Nephron (organoid): ENCODE measurements at regions not wholly inside any gene's neighbourhood (a gene's known extent, or its start where the extent isn't known, plus 50 kb on each side); places are given as distances from the start of the nearest gene placed in this dataset.
A peak's percentile ranks its signal among the peaks of the same experiment; 100 is the strongest.
"Not testable (repeated sequence)": the region's sequence is repeated elsewhere in the genome, so short reads cannot be mapped to it uniquely, and the experiment has no call there.

Experiments used
- H3K27ac Mint-ChIP-seq, 3 experiments: 2 replicates each; pipeline ENCODE4 v1.8.0; 2020; ENCODE audit warnings: mixed read lengths in 3 of 3, mild to moderate bottlenecking in 2 of 3, moderate library complexity in 1 of 3
- H3K27me3 Mint-ChIP-seq: 2 replicates; pipeline ENCODE4 v1.8.0; 2021; ENCODE audit warnings: low read depth, mild to moderate bottlenecking, moderate library complexity, mixed read lengths
- H3K36me3 Mint-ChIP-seq: 2 replicates; pipeline ENCODE4 v1.8.0; 2020; ENCODE audit warnings: low read depth, mixed read lengths
- H3K4me1 Mint-ChIP-seq: 2 replicates; pipeline ENCODE4 v1.8.0; 2020; ENCODE audit warnings: mixed read lengths
- H3K4me3 Mint-ChIP-seq, 3 experiments: 2 replicates each; pipeline ENCODE4 v1.8.0; 2020; ENCODE audit warnings: mild to moderate bottlenecking in 3 of 3, mixed read lengths in 3 of 3, moderate library complexity in 2 of 3
- H3K9me3 Mint-ChIP-seq: 2 replicates; pipeline ENCODE4 v1.8.0; 2020; ENCODE audit warnings: mixed read lengths
- TF ChIP-seq, protein P1 (sequence below), 3 experiments: fragments of 200-600 bp; sonication (generic); IDR thresholded peaks; one replicate each; pipeline ENCODE4 v1.5.0; 2021; ENCODE audit warnings: antibody characterized with exemption in 3 of 3; ENCODE audit not compliant: unreplicated experiment in 3 of 3

DNA sequence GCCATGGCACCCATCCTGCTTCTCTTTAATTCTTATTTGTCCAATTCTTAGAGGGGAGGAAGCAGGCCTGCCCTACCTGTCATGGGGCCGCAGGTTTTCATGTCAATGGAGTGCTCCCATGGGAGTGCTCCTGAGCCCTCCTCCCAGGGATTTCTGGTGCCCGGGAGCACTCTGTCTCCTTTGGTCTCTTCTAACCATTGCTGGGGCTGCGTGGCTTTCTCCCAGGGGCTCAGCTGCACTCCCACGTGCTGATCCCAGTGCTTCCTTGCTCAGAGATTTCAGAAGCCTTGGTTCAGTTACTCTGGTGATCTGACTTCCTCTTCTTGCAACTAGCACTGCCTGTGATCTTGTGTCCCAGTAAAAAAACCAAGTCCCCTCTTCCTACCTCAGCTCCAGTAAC is 68.0 kb upstream of the ARL8B start:
- H3K9me3 Mint-ChIP-seq: no peaks in the 10 kb centered on the region
- no peak overlapping the region for H3K4me3 Mint-ChIP-seq
- H3K27me3 Mint-ChIP-seq: peaks cover 10% of the 10 kb centered on the region
- H3K4me1 Mint-ChIP-seq: peaks cover 51% of the 10 kb centered on the region
- TF ChIP-seq, protein P1, sequence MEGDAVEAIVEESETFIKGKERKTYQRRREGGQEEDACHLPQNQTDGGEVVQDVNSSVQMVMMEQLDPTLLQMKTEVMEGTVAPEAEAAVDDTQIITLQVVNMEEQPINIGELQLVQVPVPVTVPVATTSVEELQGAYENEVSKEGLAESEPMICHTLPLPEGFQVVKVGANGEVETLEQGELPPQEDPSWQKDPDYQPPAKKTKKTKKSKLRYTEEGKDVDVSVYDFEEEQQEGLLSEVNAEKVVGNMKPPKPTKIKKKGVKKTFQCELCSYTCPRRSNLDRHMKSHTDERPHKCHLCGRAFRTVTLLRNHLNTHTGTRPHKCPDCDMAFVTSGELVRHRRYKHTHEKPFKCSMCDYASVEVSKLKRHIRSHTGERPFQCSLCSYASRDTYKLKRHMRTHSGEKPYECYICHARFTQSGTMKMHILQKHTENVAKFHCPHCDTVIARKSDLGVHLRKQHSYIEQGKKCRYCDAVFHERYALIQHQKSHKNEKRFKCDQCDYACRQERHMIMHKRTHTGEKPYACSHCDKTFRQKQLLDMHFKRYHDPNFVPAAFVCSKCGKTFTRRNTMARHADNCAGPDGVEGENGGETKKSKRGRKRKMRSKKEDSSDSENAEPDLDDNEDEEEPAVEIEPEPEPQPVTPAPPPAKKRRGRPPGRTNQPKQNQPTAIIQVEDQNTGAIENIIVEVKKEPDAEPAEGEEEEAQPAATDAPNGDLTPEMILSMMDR (IDR thresholded peaks at IDR 0.05; ENCODE audit: unreplicated experiment in 3 of 3): no peak
- no peaks in the 10 kb centered on the region for H3K36me3 Mint-ChIP-seq
- no peak overlapping the region for H3K27ac Mint-ChIP-seq

DNA sequence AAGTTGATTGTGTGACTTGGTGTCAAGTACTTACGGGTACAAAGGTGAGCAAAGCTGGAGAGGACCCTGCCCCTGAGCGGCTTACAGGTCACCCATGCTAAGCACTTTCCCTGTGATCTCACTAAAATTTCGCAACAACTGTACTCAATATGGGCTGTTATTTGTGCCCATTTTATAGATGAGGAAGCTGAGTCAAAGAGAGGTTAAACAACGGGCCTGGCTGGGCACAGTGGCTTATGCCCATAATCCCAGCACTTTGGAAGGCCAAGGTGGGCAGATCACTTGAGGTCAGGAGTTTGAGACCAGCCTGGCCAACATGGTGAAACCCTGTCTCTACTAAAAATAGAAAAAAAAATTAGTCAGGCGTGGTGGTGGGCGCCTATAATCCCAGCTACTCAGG is 67.5 kb upstream of the ARL8B start:
- H3K27ac Mint-ChIP-seq, H3K27me3 Mint-ChIP-seq, H3K36me3 Mint-ChIP-seq: not testable (repeated sequence)

DNA sequence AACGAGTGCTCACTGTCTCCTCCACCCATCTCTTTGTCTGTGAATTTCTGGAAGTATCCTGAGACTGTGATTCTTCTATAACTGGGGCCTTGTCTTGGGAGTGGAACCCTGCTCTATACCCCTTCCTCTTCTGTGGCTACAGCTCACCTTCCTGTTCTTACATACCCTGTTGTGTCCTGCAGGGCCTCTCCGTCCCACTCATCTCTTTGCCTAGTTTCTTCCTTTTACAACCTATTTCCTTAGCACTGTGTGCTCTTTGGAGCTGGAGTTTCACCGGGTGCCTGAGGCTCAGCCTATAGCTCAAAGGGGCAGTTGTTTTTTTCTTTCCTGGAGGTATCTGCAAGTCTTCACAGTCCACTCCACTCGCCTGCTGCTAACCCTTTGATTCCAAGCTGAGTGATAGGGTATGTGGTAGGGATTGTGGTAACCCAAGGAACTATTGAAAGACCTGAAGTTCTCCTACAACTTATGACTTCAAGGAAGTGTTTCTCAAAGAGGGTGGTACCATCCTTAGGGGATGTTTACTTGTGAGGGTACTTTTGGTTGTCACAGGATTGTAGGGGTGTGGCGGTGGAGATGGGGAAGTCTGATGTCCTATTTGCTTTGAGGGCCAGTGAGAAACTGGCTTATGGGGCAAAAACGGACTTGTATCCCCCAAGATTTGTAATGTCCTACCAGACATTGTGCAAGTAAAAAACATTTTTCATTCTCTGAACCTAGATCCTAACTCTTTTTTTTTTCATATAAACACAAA is 66.6 kb upstream of the ARL8B start:
- Mint-ChIP-seq H3K4me1 (peaks cover 44% of the 10 kb centered on the region), H3K9me3 (no peaks in the 10 kb centered on the region), H3K4me3 (no peak overlapping the region), H3K27ac (no peak overlapping the region), H3K27me3 (peaks cover 18% of the 10 kb centered on the region), H3K36me3 (no peaks in the 10 kb centered on the region)
- TF ChIP-seq, protein P1 (IDR thresholded peaks at IDR 0.05; ENCODE audit: unreplicated experiment in 3 of 3): no peak

More for the DNA sequence above, 67.5 kb upstream of the ARL8B start:
- H3K4me3 Mint-ChIP-seq, H3K9me3 Mint-ChIP-seq: not testable (repeated sequence)
- H3K4me1 Mint-ChIP-seq: peaks cover 48% of the 10 kb centered on the region

DNA sequence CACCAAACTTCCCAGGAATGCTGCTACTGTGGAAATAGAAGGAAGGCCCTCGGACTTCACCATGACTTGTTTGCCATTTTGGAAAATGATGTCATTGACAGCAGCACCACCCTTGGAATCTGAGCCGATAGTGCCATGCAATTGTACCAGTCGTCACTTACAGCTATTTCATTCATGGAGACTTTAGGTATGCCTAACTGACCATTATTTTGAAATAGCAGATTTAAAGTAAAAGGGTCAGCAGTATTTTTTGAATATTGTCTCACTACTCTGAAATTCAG is 66.0 kb upstream of the ARL8B start:
- no peaks in the 10 kb centered on the region for H3K36me3 Mint-ChIP-seq
- no peak overlapping the region for H3K27ac Mint-ChIP-seq
- TF ChIP-seq, protein P1 (IDR thresholded peaks at IDR 0.05; ENCODE audit: unreplicated experiment in 3 of 3): no peak
- peaks cover 23% of the 10 kb centered on the region for H3K27me3 Mint-ChIP-seq
- no peak overlapping the region for H3K4me3 Mint-ChIP-seq
- H3K9me3 Mint-ChIP-seq: no peaks in the 10 kb centered on the region
- peaks cover 44% of the 10 kb centered on the region for H3K4me1 Mint-ChIP-seq

DNA sequence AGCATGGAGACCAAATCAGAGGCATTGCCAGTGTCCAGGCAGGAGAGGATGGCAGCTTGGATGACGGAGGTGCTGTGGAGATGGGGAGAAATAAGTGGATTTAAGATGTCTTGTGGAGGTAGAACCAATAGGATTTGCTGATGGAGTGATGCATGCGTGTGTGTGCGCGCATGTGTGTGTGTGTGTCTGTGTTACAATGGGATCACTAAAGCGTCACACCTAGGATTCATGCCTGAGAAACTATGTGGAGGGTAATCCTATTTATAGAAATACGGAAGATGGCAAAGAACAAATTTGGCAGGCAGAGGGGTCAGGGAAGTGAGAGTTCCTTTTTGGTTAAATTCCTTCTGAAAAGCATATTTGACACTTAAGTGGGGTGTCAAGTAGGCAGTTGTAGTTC is 64.8 kb upstream of the ARL8B start:
- Mint-ChIP-seq H3K4me3 (no peak overlapping the region), H3K27ac (peak overlapping the region in 1 of 3 experiments; percentile 63), H3K9me3 (no peaks in the 10 kb centered on the region), H3K4me1 (peaks cover 33% of the 10 kb centered on the region), H3K27me3 (peaks cover 27% of the 10 kb centered on the region), H3K36me3 (no peaks in the 10 kb centered on the region)
- TF ChIP-seq, protein P1 (IDR thresholded peaks at IDR 0.05; ENCODE audit: unreplicated experiment in 3 of 3): no peak

DNA sequence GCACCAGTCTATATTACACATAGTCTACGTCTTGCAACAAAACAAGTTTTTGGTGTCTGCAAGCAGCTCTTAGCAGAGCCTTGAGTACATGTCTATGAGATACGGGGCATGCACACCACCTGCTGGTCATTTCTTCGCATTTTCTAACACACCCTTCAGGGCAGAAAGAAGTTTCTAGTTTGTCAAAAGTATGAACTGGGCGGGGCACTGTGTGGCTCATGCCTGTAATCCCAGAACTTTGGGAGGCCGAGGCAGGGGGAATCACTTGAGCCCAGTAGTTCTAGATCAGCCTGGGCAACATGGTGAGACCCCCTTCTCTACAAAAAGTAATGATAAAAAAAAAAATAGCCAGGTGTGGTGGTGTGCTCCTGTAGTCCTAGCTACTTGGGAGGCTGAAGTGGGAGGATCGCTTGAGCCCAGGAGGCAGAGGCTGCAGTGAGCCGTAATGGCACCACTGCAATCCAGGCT is 64.2 kb upstream of the ARL8B start:
- TF ChIP-seq, protein P1 (IDR thresholded peaks at IDR 0.05; ENCODE audit: unreplicated experiment in 3 of 3): peak; percentile 61 to 71 (median 67)
- Mint-ChIP-seq H3K27me3 (peaks cover 27% of the 10 kb centered on the region), H3K9me3 (no peaks in the 10 kb centered on the region), H3K4me1 (peaks cover 27% of the 10 kb centered on the region), H3K4me3 (no peak overlapping the region), H3K27ac (peak overlapping the region in 2 of 3 experiments; percentile 14 to 63), H3K36me3 (no peaks in the 10 kb centered on the region)
